Adipocyte (in vitro differentiated cells): ENCODE measurements at regions not wholly inside any gene's neighbourhood (a gene's known extent, or its start where the extent isn't known, plus 50 kb on each side); places are given as distances from the start of the nearest gene placed in this dataset.
A peak's percentile ranks its signal among the peaks of the same experiment; 100 is the strongest.
"Not testable (repeated sequence)": the region's sequence is repeated elsewhere in the genome, so short reads cannot be mapped to it uniquely, and the experiment has no call there.

Source experiments
- DNase-seq: peaks from one replicate; pipeline ENCODE4 v3.0.0-alpha.2; 2015; ENCODE audit warnings: low read depth
- H3K27me3 ChIP-seq: replicated peaks from 2 replicates; pipeline ENCODE4 v1.7.0; 2013; ENCODE audit warnings: mild to moderate bottlenecking, low read length, moderate library complexity; ENCODE audit not compliant: control insufficient read depth, insufficient read depth
- H3K36me3 ChIP-seq: 2 replicates; pipeline ENCODE4 v1.7.0; 2013; ENCODE audit warnings: low read length, mild to moderate bottlenecking, moderate library complexity; ENCODE audit not compliant: control insufficient read depth, insufficient read depth, severe bottlenecking
- H3K4me1 ChIP-seq: 2 replicates; pipeline ENCODE4 v1.7.0; 2013; ENCODE audit warnings: mild to moderate bottlenecking, low read length, moderate library complexity; ENCODE audit not compliant: control insufficient read depth, insufficient read depth
- H3K4me3 ChIP-seq: 2 replicates; pipeline ENCODE4 v1.7.0; 2013; ENCODE audit warnings: mild to moderate bottlenecking, low read length, moderate library complexity
- H3K9ac ChIP-seq: 2 replicates; pipeline ENCODE4 v1.7.0; 2013; ENCODE audit warnings: mild to moderate bottlenecking, low read length, moderate library complexity
- H3K9me3 ChIP-seq: 2 replicates; pipeline ENCODE4 v1.7.0; 2013; ENCODE audit warnings: mild to moderate bottlenecking, low read length, moderate library complexity; ENCODE audit not compliant: control insufficient read depth

- no peak overlapping the region for H3K4me3 ChIP-seq
- no peaks in the 10 kb centered on the region for H3K27me3 ChIP-seq
- H3K9ac ChIP-seq, result no peak overlapping the region
- no peak for DNase-seq
- H3K4me1 ChIP-seq, result peaks cover 6% of the 10 kb centered on the region
- no peaks in the 10 kb centered on the region for H3K9me3 ChIP-seq
- H3K36me3 ChIP-seq, result no peaks in the 10 kb centered on the region
Measured at GRCh38 chr1:215287362-215287761, 204.8 kb downstream of the KCNK2 start.

GRCh38 chr1:215290018-215290417 lies 207.5 kb downstream of the KCNK2 start:
- Histone ChIP-seq H3K4me1 (peaks cover 6% of the 10 kb centered on the region), H3K4me3 (no peak overlapping the region), H3K9ac (no peak overlapping the region), H3K36me3 (no peaks in the 10 kb centered on the region), H3K9me3 (peaks cover 14% of the 10 kb centered on the region), H3K27me3 (no peaks in the 10 kb centered on the region)
- peak; percentile 42 for DNase-seq

- H3K4me1 ChIP-seq, result peaks cover 6% of the 10 kb centered on the region
- no peak overlapping the region for H3K4me3 ChIP-seq
- H3K27me3 ChIP-seq, result no peaks in the 10 kb centered on the region
- H3K9me3 ChIP-seq, result peaks cover 23% of the 10 kb centered on the region
- no peak overlapping the region for H3K9ac ChIP-seq
- DNase-seq, result peak; percentile 41
- no peaks in the 10 kb centered on the region for H3K36me3 ChIP-seq
Measured at GRCh38 chr1:215292932-215293331, 210.4 kb downstream of the KCNK2 start.

GRCh38 chr1:215306426-215306825 lies 223.9 kb downstream of the KCNK2 start:
- H3K9me3 ChIP-seq, result no peaks in the 10 kb centered on the region
- H3K9ac ChIP-seq, result no peak overlapping the region
- no peaks in the 10 kb centered on the region for H3K27me3 ChIP-seq
- H3K4me1 ChIP-seq, result no peaks in the 10 kb centered on the region
- no peak overlapping the region for H3K4me3 ChIP-seq
- no peaks in the 10 kb centered on the region for H3K36me3 ChIP-seq
- no peak for DNase-seq

- H3K27me3 ChIP-seq, result no peaks in the 10 kb centered on the region
- H3K36me3 ChIP-seq, result no peaks in the 10 kb centered on the region
- H3K4me1 ChIP-seq, result peaks cover 2% of the 10 kb centered on the region
- H3K9me3 ChIP-seq, result peaks cover 5% of the 10 kb centered on the region
- H3K4me3 ChIP-seq, result no peak overlapping the region
- peak; percentile 6 for DNase-seq
- H3K9ac ChIP-seq, result no peak overlapping the region
Measured at GRCh38 chr1:215321802-215322201, 239.3 kb downstream of the KCNK2 start.

GRCh38 chr1:215323992-215324391 lies 241.5 kb downstream of the KCNK2 start:
- not testable (repeated sequence) for H3K9me3 ChIP-seq, H3K9ac ChIP-seq, DNase-seq, H3K36me3 ChIP-seq, H3K4me3 ChIP-seq, H3K27me3 ChIP-seq, H3K4me1 ChIP-seq

GRCh38 chr1:215330426-215330825 lies 236.7 kb upstream of the KCTD3 start:
- Histone ChIP-seq H3K9ac (no peak overlapping the region), H3K4me1 (no peaks in the 10 kb centered on the region), H3K4me3 (no peak overlapping the region), H3K36me3 (no peaks in the 10 kb centered on the region), H3K9me3 (no peaks in the 10 kb centered on the region), H3K27me3 (no peaks in the 10 kb centered on the region)
- DNase-seq, result no peak

GRCh38 chr1:215344539-215344938 lies 222.6 kb upstream of the KCTD3 start:
- DNase-seq, result no peak
- H3K27me3 ChIP-seq, result no peaks in the 10 kb centered on the region

GRCh38 chr1:215345208-215345607 lies 221.9 kb upstream of the KCTD3 start:
- Histone ChIP-seq H3K9me3 (no peaks in the 10 kb centered on the region), H3K4me1 (peaks cover 21% of the 10 kb centered on the region), H3K9ac (no peak overlapping the region), H3K4me3 (no peak overlapping the region), H3K27me3 (no peaks in the 10 kb centered on the region), H3K36me3 (no peaks in the 10 kb centered on the region)
- DNase-seq, result no peak

More at GRCh38 chr1:215344539-215344938, 222.6 kb upstream of the KCTD3 start:
- Histone ChIP-seq H3K9me3 (no peaks in the 10 kb centered on the region), H3K9ac (no peak overlapping the region), H3K4me3 (no peak overlapping the region), H3K36me3 (no peaks in the 10 kb centered on the region), H3K4me1 (peaks cover 21% of the 10 kb centered on the region)

GRCh38 chr1:215345766-215346165 lies 221.3 kb upstream of the KCTD3 start:
- H3K36me3 ChIP-seq, result no peaks in the 10 kb centered on the region
- H3K27me3 ChIP-seq, result no peaks in the 10 kb centered on the region
- H3K4me3 ChIP-seq, result no peak overlapping the region
- peak; percentile 7 for DNase-seq
- H3K4me1 ChIP-seq, result peaks cover 21% of the 10 kb centered on the region
- no peaks in the 10 kb centered on the region for H3K9me3 ChIP-seq
- H3K9ac ChIP-seq, result no peak overlapping the region

GRCh38 chr1:215357901-215358300 lies 209.2 kb upstream of the KCTD3 start:
- no peaks in the 10 kb centered on the region for H3K36me3 ChIP-seq
- H3K4me3 ChIP-seq, result no peak overlapping the region
- no peaks in the 10 kb centered on the region for H3K4me1 ChIP-seq
- H3K9me3 ChIP-seq, result peaks cover 3% of the 10 kb centered on the region
- H3K27me3 ChIP-seq, result no peaks in the 10 kb centered on the region
- H3K9ac ChIP-seq, result no peak overlapping the region
- DNase-seq, result no peak

GRCh38 chr1:215358356-215358755 lies 208.7 kb upstream of the KCTD3 start:
- no peak overlapping the region for H3K9ac ChIP-seq
- H3K4me1 ChIP-seq, result no peaks in the 10 kb centered on the region
- no peak for DNase-seq
- no peak overlapping the region for H3K4me3 ChIP-seq
- H3K9me3 ChIP-seq, result peaks cover 3% of the 10 kb centered on the region
- H3K36me3 ChIP-seq, result no peaks in the 10 kb centered on the region
- no peaks in the 10 kb centered on the region for H3K27me3 ChIP-seq
